Loucy (cell line): ENCODE measurements at regions not wholly inside any gene's neighbourhood (a gene's known extent, or its start where the extent isn't known, plus 50 kb on each side); places are given as distances from the start of the nearest gene placed in this dataset.
"Not testable (repeated sequence)": the region's sequence is repeated elsewhere in the genome, so short reads cannot be mapped to it uniquely, and the experiment has no call there.

Experiments used
- H2AFZ ChIP-seq: fragments of 200-600 bp; sonication (generic); 2 replicates; pipeline ENCODE4 v1.6.0; 2016; ENCODE audit warnings: antibody characterized with exemption, mild to moderate bottlenecking, low read length, moderate library complexity
- H3F3A ChIP-seq: fragments of 200-600 bp; 2 replicates; pipeline ENCODE4 v1.6.0; 2016; ENCODE audit warnings: antibody characterized with exemption, low read depth, mild to moderate bottlenecking
- H3K27me3 ChIP-seq: fragments of 200-600 bp; sonication (generic); 2 replicates; pipeline ENCODE4 v1.6.1; 2014; ENCODE audit warnings: low read length, mild to moderate bottlenecking; ENCODE audit not compliant: insufficient read depth, poor library complexity, severe bottlenecking
- H3K36me3 ChIP-seq: fragments of 200-600 bp; sonication (generic); 2 replicates; pipeline ENCODE4 v1.6.1; 2016; ENCODE audit warnings: low read length; ENCODE audit not compliant: insufficient read depth
- H3K4me1 ChIP-seq: fragments of 200-600 bp; sonication (generic); 2 replicates; pipeline ENCODE4 v1.5.1; 2014; ENCODE audit warnings: low read length, mild to moderate bottlenecking; ENCODE audit not compliant: insufficient read depth, poor library complexity, severe bottlenecking
- H3K4me2 ChIP-seq: fragments of 200-600 bp; sonication (generic); 2 replicates; pipeline ENCODE4 v1.6.0; 2014; ENCODE audit warnings: antibody characterized with exemption, low read length, low read depth, mild to moderate bottlenecking; ENCODE audit not compliant: poor library complexity, severe bottlenecking
- H3K4me3 ChIP-seq: fragments of 200-600 bp; sonication (generic); 2 replicates; pipeline ENCODE4 v1.5.1; 2014; ENCODE audit warnings: low read length, mild to moderate bottlenecking, mixed read lengths; ENCODE audit not compliant: poor library complexity, severe bottlenecking
- H3K79me2 ChIP-seq: fragments of 200-600 bp; sonication (generic); 2 replicates; pipeline ENCODE4 v1.6.1; 2014; ENCODE audit warnings: low read length; ENCODE audit not compliant: insufficient read depth
- H3K9ac ChIP-seq: fragments of 200-600 bp; sonication (generic); 2 replicates; pipeline ENCODE4 v1.6.0; 2014; ENCODE audit warnings: mild to moderate bottlenecking, low read depth, low read length, moderate library complexity; ENCODE audit not compliant: poor library complexity, severe bottlenecking
- H3K9me2 ChIP-seq: fragments of 200-600 bp; sonication (generic); replicated peaks from 2 replicates; pipeline ENCODE4 v1.6.1; 2016; ENCODE audit warnings: low read depth, low read length, mixed read lengths
- H3K9me3 ChIP-seq: fragments of 200-600 bp; sonication (generic); 2 replicates; pipeline ENCODE4 v1.6.1; 2014; ENCODE audit warnings: mild to moderate bottlenecking, antibody characterized with exemption, low read length, low read depth; ENCODE audit not compliant: insufficient read depth
- H4K20me1 ChIP-seq: fragments of 200-600 bp; sonication (generic); 2 replicates; pipeline ENCODE4 v1.6.0; 2014; ENCODE audit warnings: antibody characterized with exemption, low read length, mild to moderate bottlenecking; ENCODE audit not compliant: insufficient read depth, poor library complexity, severe bottlenecking
- EZH2phosphoT487 ChIP-seq: fragments of 200-600 bp; IDR thresholded peaks from 2 replicates; pipeline ENCODE4 v1.6.1; 2018; ENCODE audit warnings: antibody characterized with exemption, mild to moderate bottlenecking, moderate library complexity, borderline replicate concordance
- TF ChIP-seq, protein P1 (sequence below): fragments of 200-600 bp; sonication (generic); conservative IDR thresholded peaks from 2 replicates; pipeline ENCODE4 v1.5.1; 2014; ENCODE audit warnings: mild to moderate bottlenecking, antibody characterized with exemption, low read length

DNA sequence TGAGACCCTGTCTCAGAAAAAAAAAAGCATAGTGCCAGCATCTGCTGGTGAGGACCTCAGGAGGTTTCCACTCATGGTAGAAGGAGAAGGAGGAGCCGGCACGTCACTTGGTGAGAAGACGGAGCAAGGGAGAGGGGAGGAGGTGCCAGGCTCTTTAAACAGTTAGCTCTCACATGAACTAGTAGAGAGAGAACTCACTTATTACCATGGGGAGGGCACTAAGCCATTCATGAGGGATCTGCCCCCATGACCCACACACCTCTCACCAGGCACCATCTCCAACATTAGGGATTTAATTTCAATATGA lies 62.9 kb upstream of the VKORC1L1 start:
- no peak overlapping the region for H3K9ac ChIP-seq

DNA sequence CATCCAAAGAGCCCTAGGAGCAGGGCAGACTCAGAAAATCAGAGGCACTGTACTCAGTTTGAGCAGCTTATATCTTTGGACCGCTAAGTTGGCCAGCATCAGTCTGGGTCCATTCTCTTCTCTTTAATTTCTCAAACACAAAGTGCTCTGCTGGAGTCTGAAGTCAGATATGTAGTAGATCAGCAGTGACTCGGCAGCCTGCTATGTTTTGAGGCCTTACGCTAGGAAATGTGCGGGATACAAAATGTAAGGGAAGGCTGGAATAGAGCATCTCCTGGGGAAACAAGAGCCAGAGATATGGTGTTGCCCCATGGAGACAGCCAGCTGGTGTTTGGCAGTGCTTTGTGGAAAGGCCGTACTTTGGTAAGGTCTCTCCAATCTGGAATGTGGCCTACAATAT lies 60.6 kb upstream of the VKORC1L1 start:
- Histone ChIP-seq H3K27me3 (no peaks in the 10 kb centered on the region), H4K20me1 (no peaks in the 10 kb centered on the region), H3F3A (no peaks in the 10 kb centered on the region), H3K9ac (no peak overlapping the region), H3K4me1 (no peaks in the 10 kb centered on the region), H3K4me3 (no peak overlapping the region), H3K36me3 (no peaks in the 10 kb centered on the region), H3K9me3 (no peaks in the 10 kb centered on the region), H3K4me2 (no peak overlapping the region), H2AFZ (no peak overlapping the region), H3K9me2 (no peaks in the 10 kb centered on the region), H3K79me2 (no peaks in the 10 kb centered on the region)
- TF ChIP-seq EZH2phosphoT487: no peak
- TF ChIP-seq, protein P1, sequence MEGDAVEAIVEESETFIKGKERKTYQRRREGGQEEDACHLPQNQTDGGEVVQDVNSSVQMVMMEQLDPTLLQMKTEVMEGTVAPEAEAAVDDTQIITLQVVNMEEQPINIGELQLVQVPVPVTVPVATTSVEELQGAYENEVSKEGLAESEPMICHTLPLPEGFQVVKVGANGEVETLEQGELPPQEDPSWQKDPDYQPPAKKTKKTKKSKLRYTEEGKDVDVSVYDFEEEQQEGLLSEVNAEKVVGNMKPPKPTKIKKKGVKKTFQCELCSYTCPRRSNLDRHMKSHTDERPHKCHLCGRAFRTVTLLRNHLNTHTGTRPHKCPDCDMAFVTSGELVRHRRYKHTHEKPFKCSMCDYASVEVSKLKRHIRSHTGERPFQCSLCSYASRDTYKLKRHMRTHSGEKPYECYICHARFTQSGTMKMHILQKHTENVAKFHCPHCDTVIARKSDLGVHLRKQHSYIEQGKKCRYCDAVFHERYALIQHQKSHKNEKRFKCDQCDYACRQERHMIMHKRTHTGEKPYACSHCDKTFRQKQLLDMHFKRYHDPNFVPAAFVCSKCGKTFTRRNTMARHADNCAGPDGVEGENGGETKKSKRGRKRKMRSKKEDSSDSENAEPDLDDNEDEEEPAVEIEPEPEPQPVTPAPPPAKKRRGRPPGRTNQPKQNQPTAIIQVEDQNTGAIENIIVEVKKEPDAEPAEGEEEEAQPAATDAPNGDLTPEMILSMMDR: no peak

More for the DNA sequence above, 62.9 kb upstream of the VKORC1L1 start:
- Histone ChIP-seq H3K4me3 (no peak overlapping the region), H3F3A (no peaks in the 10 kb centered on the region), H3K9me3 (no peaks in the 10 kb centered on the region), H4K20me1 (no peaks in the 10 kb centered on the region), H2AFZ (no peak overlapping the region), H3K79me2 (no peaks in the 10 kb centered on the region), H3K36me3 (no peaks in the 10 kb centered on the region), H3K4me2 (no peak overlapping the region), H3K27me3 (no peaks in the 10 kb centered on the region), H3K4me1 (no peaks in the 10 kb centered on the region), H3K9me2 (no peaks in the 10 kb centered on the region)
- TF ChIP-seq, protein P1: no peak
- TF ChIP-seq EZH2phosphoT487: no peak

DNA sequence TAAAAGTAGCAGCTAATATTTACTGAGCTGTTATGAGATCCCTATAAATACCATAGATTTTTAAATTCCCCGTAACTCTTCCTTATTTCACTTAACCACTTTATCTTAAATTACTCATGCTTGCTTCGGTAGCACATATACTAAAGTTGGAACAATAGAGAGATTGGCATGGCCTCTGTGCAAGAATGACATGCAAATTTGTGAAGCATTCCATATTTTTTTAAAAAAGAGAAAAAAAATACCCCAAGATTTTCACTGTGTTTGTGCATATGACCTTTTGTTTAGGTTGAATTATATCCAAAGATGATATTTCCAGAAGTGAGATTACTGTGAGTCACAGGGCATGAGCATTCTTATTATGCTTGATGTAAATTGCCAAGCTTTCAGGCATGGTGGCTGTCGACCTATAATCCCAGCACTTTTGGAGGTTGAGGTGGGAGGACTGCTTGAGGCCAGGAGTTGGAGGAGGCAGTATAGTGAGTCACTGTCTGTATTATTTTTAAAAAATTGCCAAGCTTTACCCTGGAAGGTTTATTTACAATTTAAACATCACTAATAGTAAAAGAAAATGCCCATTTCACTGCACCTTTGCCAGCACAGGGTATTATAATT lies 58.2 kb upstream of the VKORC1L1 start:
- H3F3A ChIP-seq, H3K36me3 ChIP-seq, H2AFZ ChIP-seq, H3K4me3 ChIP-seq, H3K9me2 ChIP-seq, H3K4me2 ChIP-seq, H3K4me1 ChIP-seq, H3K27me3 ChIP-seq, H3K79me2 ChIP-seq, H4K20me1 ChIP-seq, H3K9me3 ChIP-seq, H3K9ac ChIP-seq: not testable (repeated sequence)

DNA sequence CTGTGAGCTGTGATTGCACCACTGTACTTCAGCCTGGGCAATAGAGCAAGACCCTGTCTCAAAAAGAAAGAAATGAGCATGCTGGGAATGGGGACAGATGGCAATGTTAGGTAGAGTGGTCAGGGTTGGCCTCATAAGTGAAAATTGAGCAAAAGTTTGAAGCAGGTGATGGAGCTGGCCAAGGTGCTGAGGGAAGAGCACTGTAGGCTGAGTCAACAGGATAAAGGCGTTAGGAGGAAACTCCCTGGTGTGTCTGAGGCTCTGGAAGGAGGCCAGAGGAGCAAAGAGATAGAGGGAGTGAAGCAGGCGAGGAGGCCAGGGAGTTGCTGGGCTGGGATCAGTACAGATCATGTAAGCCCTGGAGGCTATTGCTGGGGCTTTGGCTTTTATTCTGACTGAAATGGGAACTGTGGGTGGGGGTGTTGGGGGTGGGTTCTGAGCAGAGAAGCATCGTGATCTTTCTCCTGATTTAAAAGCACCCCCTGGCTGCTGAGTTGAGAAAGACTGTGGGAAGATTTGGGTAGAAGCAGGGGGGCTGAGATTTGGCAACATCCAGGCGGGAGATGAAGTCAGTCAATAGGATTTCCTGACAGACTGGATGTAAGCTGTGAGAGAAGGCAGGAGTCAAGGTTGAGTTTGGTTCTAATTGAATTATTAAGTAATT lies 52.5 kb upstream of the VKORC1L1 start:
- H3K9me3 ChIP-seq: no peaks in the 10 kb centered on the region
- H3K4me1 ChIP-seq: no peaks in the 10 kb centered on the region
- no peaks in the 10 kb centered on the region for H3F3A ChIP-seq
- H3K36me3 ChIP-seq: no peaks in the 10 kb centered on the region
- no peak for TF ChIP-seq EZH2phosphoT487
- TF ChIP-seq, protein P1: no peak
- H3K9ac ChIP-seq: no peak overlapping the region
- no peaks in the 10 kb centered on the region for H3K79me2 ChIP-seq
- H3K9me2 ChIP-seq: no peaks in the 10 kb centered on the region
- no peak overlapping the region for H3K4me3 ChIP-seq
- no peak overlapping the region for H3K4me2 ChIP-seq
- no peaks in the 10 kb centered on the region for H4K20me1 ChIP-seq
- H2AFZ ChIP-seq: no peak overlapping the region
- H3K27me3 ChIP-seq: no peaks in the 10 kb centered on the region
